GM23338 (cell line): ENCODE measurements at regions not wholly inside any gene's neighbourhood (a gene's known extent, or its start where the extent isn't known, plus 50 kb on each side); places are given as distances from the start of the nearest gene placed in this dataset.

Experiments used
- ATAC-seq: fragments of 200-7000 bp; cut with Tn5 transposase; 3 replicates; pipeline ENCODE4 v1.9.1; 2020
- DNase-seq: peaks from one replicate; pipeline ENCODE4 v3.0.0-alpha.2; 2015; ENCODE audit warnings: low spot score
- H2AFZ ChIP-seq: fragments of 200-600 bp; sonication (generic); 2 replicates; pipeline ENCODE4 v1.8.0; 2016; ENCODE audit warnings: antibody characterized with exemption, mild to moderate bottlenecking, moderate library complexity
- H3F3A ChIP-seq: fragments of 200-600 bp; sonication (generic); replicated peaks from 2 replicates; pipeline ENCODE4 v1.8.0; 2017; ENCODE audit warnings: antibody characterized with exemption, mixed run types, low read depth
- H3K27ac ChIP-seq: fragments of 200-600 bp; sonication (generic); 2 replicates; pipeline ENCODE4 v1.6.1; 2016; ENCODE audit warnings: low read depth
- H3K27me3 ChIP-seq: fragments of 200-600 bp; sonication (generic); 2 replicates; pipeline ENCODE4 v1.8.0; 2016; ENCODE audit warnings: mild to moderate bottlenecking, mixed run types, moderate library complexity; ENCODE audit not compliant: insufficient read depth
- H3K36me3 ChIP-seq: fragments of 200-600 bp; sonication (generic); 2 replicates; pipeline ENCODE4 v1.8.0; 2016; ENCODE audit warnings: mild to moderate bottlenecking; ENCODE audit not compliant: insufficient read depth
- H3K4me1 ChIP-seq: fragments of 200-600 bp; sonication (generic); 2 replicates; pipeline ENCODE4 v1.8.0; 2016; ENCODE audit warnings: mild to moderate bottlenecking, moderate library complexity; ENCODE audit not compliant: insufficient read depth
- H3K4me2 ChIP-seq: fragments of 200-600 bp; sonication (generic); 2 replicates; pipeline ENCODE4 v1.7.1; 2017; ENCODE audit warnings: mixed run types
- H3K4me3 ChIP-seq: fragments of 200-600 bp; sonication (generic); 2 replicates; pipeline ENCODE4 v1.6.1; 2016; ENCODE audit warnings: mixed run types
- H3K79me2 ChIP-seq: fragments of 200-600 bp; sonication (generic); replicated peaks from 2 replicates; pipeline ENCODE4 v1.8.0; 2017; ENCODE audit warnings: mild to moderate bottlenecking; ENCODE audit not compliant: insufficient read depth
- H3K9me2 ChIP-seq: fragments of 200-600 bp; sonication (generic); 2 replicates; pipeline ENCODE4 v1.8.0; 2017; ENCODE audit not compliant: insufficient read depth
- H4K20me1 ChIP-seq: fragments of 200-600 bp; sonication (generic); replicated peaks from 2 replicates; pipeline ENCODE4 v1.8.0; 2017; ENCODE audit warnings: mild to moderate bottlenecking; ENCODE audit not compliant: insufficient read depth
- H3K27ac Mint-ChIP-seq: 2 replicates; pipeline ENCODE4 v1.8.0; 2020; ENCODE audit warnings: inconsistent platforms, mild to moderate bottlenecking, moderate library complexity, mixed read lengths
- H3K27me3 Mint-ChIP-seq: 3 replicates; pipeline ENCODE4 v1.8.0; 2022; ENCODE audit warnings: low read depth, mild to moderate bottlenecking, moderate library complexity, mixed read lengths, inconsistent platforms; ENCODE audit not compliant: insufficient read depth, poor library complexity
- H3K36me3 Mint-ChIP-seq: 3 replicates; pipeline ENCODE4 v1.8.0; 2021; ENCODE audit warnings: low read depth, mild to moderate bottlenecking, inconsistent platforms, moderate library complexity, mixed read lengths
- H3K4me1 Mint-ChIP-seq: 3 replicates; pipeline ENCODE4 v1.8.0; 2020; ENCODE audit warnings: mild to moderate bottlenecking, inconsistent platforms, mixed read lengths
- H3K4me3 Mint-ChIP-seq: 3 replicates; pipeline ENCODE4 v1.8.0; 2021; ENCODE audit warnings: moderate library complexity, mild to moderate bottlenecking, inconsistent platforms, mixed read lengths
- H3K9me3 Mint-ChIP-seq: 3 replicates; pipeline ENCODE4 v1.8.0; 2020; ENCODE audit warnings: moderate library complexity, mild to moderate bottlenecking, inconsistent platforms, mixed read lengths
- CREB1 ChIP-seq: fragments of 250-450 bp; sonication (Bioruptor Pico); IDR thresholded peaks from 2 replicates; pipeline ENCODE4 v1.5.0; 2020; ENCODE audit warnings: low read depth, mild to moderate bottlenecking, moderate library complexity
- EZH2 ChIP-seq: fragments of 200-600 bp; sonication (generic); IDR thresholded peaks from one replicate; pipeline ENCODE4 v1.8.0; 2017; ENCODE audit warnings: antibody characterized with exemption, mild to moderate bottlenecking, low read depth; ENCODE audit not compliant: unreplicated experiment
- EZH2phosphoT487 ChIP-seq: fragments of 200-600 bp; sonication (generic); IDR thresholded peaks from one replicate; pipeline ENCODE4 v1.8.1; 2018; ENCODE audit warnings: antibody characterized with exemption; ENCODE audit not compliant: unreplicated experiment
- NANOG ChIP-seq: IDR thresholded peaks from 2 replicates; pipeline ENCODE4 v1.6.1; 2016; ENCODE audit warnings: antibody characterized with exemption, borderline replicate concordance
- POLR2AphosphoS5 ChIP-seq: IDR thresholded peaks from 2 replicates; pipeline ENCODE4 v1.6.1; 2016; ENCODE audit warnings: antibody characterized with exemption, low read depth
- STAT1 ChIP-seq: IDR thresholded peaks from one replicate; pipeline ENCODE4 v1.6.1; 2016; ENCODE audit warnings: antibody characterized with exemption; ENCODE audit not compliant: unreplicated experiment
- ZNF331 ChIP-seq: fragments of 250-450 bp; sonication (Bioruptor Pico); IDR thresholded peaks from 2 replicates; pipeline ENCODE4 v1.5.0; 2020; ENCODE audit warnings: low read depth, mild to moderate bottlenecking, moderate library complexity
- ZNF462 ChIP-seq: fragments of 250-450 bp; sonication (Bioruptor Pico); IDR thresholded peaks from 2 replicates; pipeline ENCODE4 v1.5.0; 2020; ENCODE audit warnings: mild to moderate bottlenecking, moderate library complexity

DNA sequence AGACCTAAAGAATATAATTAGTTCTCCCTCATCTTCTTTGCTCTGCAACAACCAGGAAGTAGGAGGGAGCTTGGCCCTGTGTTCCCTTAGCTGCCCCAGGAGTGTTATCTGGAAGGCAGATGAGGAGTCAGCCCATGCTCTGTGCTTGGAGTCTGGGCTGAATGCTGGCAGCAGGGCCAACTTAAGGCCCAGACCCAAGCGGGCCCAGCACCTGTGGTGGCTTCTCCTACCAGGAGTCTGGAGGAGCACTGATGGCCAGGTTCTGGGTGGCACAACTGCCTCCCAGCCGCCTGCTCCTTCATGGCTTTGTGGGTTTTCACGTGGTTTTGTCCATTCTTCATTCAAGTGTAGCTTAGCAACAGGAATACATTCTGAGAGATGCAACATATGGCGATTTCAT is 1910.7 kb upstream of the LRRTM1 start:
- Histone ChIP-seq H3K27ac (no peak overlapping the region), H3K9me2 (peaks cover 4% of the 10 kb centered on the region; the same call in 1 of the 2 replicates), H4K20me1 (no peaks in the 10 kb centered on the region), H3K4me1 (no peaks in the 10 kb centered on the region), H3K4me2 (no peak overlapping the region), H3K36me3 (no peaks in the 10 kb centered on the region), H3F3A (no peaks in the 10 kb centered on the region), H3K27me3 (no peaks in the 10 kb centered on the region), H2AFZ (no peak overlapping the region), H3K79me2 (no peaks in the 10 kb centered on the region), H3K4me3 (no peak overlapping the region)
- peaks cover 7% of the 10 kb centered on the region; the same call in 1 of the 3 replicates for H3K36me3 Mint-ChIP-seq
- no peak overlapping the region for H3K4me3 Mint-ChIP-seq
- H3K9me3 Mint-ChIP-seq: 0 out of 3 replicates have a peak, but pooled peaks cover 7% of the 10 kb centered on the region
- peaks cover 5% of the 10 kb centered on the region; the same call in 2 of the 3 replicates for H3K4me1 Mint-ChIP-seq
- ATAC-seq (no peak), DNase-seq (no peak)
- H3K27me3 Mint-ChIP-seq: no peaks in the 10 kb centered on the region
- no peak for TF ChIP-seq CREB1 (CRISPR knock-in tag)
- TF ChIP-seq EZH2: no peak
- TF ChIP-seq STAT1: no peak
- no peak for TF ChIP-seq POLR2AphosphoS5
- no peak for TF ChIP-seq ZNF331
- no peak for TF ChIP-seq NANOG
- no peak for TF ChIP-seq ZNF462 (CRISPR knock-in tag)
- TF ChIP-seq EZH2phosphoT487: no peak
- no peak overlapping the region for H3K27ac Mint-ChIP-seq
